CD14-positive monocyte (primary cell): ENCODE measurements at regions not wholly inside any gene's neighbourhood (a gene's known extent, or its start where the extent isn't known, plus 50 kb on each side); places are given as distances from the start of the nearest gene placed in this dataset.

Experiments used
- DNase-seq, 3 donors: peaks; one replicate each; pipeline ENCODE4 v3.0.0-alpha.2; 2011 to 2022
- H2AFZ ChIP-seq: 2 replicates; pipeline ENCODE4 v1.6.0; 2012; ENCODE audit warnings: mild to moderate bottlenecking, low read depth, low read length, inconsistent platforms; ENCODE audit not compliant: insufficient read depth, poor library complexity, severe bottlenecking
- H3K27ac ChIP-seq, 2 donors: 1 replicate in 1 of 2; 2 replicates in 1 of 2; pipeline ENCODE4 v1.5.1; 2012 to 2013; ENCODE audit warnings: low read length in 2 of 2, control low read depth in 1 of 2, inconsistent platforms in 1 of 2, low read depth in 1 of 2, mild to moderate bottlenecking in 1 of 2
- H3K27me3 ChIP-seq, 2 donors: one replicate each; pipeline versions ENCODE4 v1.6.0 to v1.6.1; 2011 to 2013; ENCODE audit warnings: low read length in 2 of 2; ENCODE audit not compliant: control insufficient read depth in 2 of 2, insufficient read depth in 2 of 2
- H3K36me3 ChIP-seq, 2 donors: replicated peaks in 1 of 2; 1 replicate in 1 of 2; 2 replicates in 1 of 2; pipeline versions ENCODE4 v1.5.1 to v1.6.1; 2012 to 2013; ENCODE audit warnings: low read length in 2 of 2, control low read depth in 1 of 2, inconsistent platforms in 1 of 2, mild to moderate bottlenecking in 1 of 2; ENCODE audit not compliant: insufficient read depth in 2 of 2, control insufficient read depth in 1 of 2
- H3K4me1 ChIP-seq, 2 donors: 1 replicate in 1 of 2; 2 replicates in 1 of 2; pipeline versions ENCODE4 v1.5.1 to v1.6.1; 2012 to 2013; ENCODE audit warnings: low read length in 2 of 2, control low read depth in 1 of 2, inconsistent platforms in 1 of 2, mild to moderate bottlenecking in 1 of 2, moderate library complexity in 1 of 2; ENCODE audit not compliant: insufficient read depth in 2 of 2, control insufficient read depth in 1 of 2
- H3K4me2 ChIP-seq: replicated peaks from 2 replicates; pipeline ENCODE3; 2012; ENCODE audit warnings: low read length, moderate library complexity, mild to moderate bottlenecking; ENCODE audit not compliant: poor library complexity, severe bottlenecking; ENCODE audit errors: extremely low read depth
- H3K4me3 ChIP-seq, 3 experiments: fragments of 200-600 bp in 1 of 3; sonication (generic) in 1 of 3; replicated peaks in 1 of 3; 1 replicate in 2 of 3; 2 replicates in 1 of 3; pipeline ENCODE4 v1.5.1; 2011 to 2013; ENCODE audit warnings: low read length in 3 of 3, mild to moderate bottlenecking in 3 of 3, control low read depth in 2 of 3, low read depth in 2 of 3, inconsistent platforms in 1 of 3, moderate library complexity in 1 of 3
- H3K79me2 ChIP-seq: 2 replicates; pipeline ENCODE4 v1.6.0; 2012; ENCODE audit warnings: mild to moderate bottlenecking, control low read depth, inconsistent platforms, low read length, moderate library complexity; ENCODE audit not compliant: insufficient read depth
- H3K9ac ChIP-seq: 2 replicates; pipeline ENCODE4 v1.6.0; 2017; ENCODE audit warnings: low read length, mild to moderate bottlenecking; ENCODE audit not compliant: insufficient read depth, poor library complexity, severe bottlenecking
- H3K9me3 ChIP-seq, 2 donors: replicated peaks in 1 of 2; 1 replicate in 1 of 2; 2 replicates in 1 of 2; pipeline versions ENCODE4 v1.5.1 to v1.6.1; 2012 to 2013; ENCODE audit warnings: low read length in 2 of 2, control low read depth in 1 of 2; ENCODE audit not compliant: control insufficient read depth in 1 of 2, insufficient read depth in 1 of 2
- H4K20me1 ChIP-seq: 2 replicates; pipeline ENCODE4 v1.6.0; 2012; ENCODE audit warnings: mild to moderate bottlenecking, low read length, control low read depth, moderate library complexity; ENCODE audit not compliant: insufficient read depth
- H3K27ac Mint-ChIP-seq, 7 donors: one replicate each; pipeline ENCODE4 v1.8.0; 2020; ENCODE audit warnings: mild to moderate bottlenecking in 7 of 7, mixed read lengths in 7 of 7, moderate library complexity in 6 of 7, inconsistent platforms in 2 of 7
- H3K27me3 Mint-ChIP-seq, 3 donors: one replicate each; pipeline ENCODE4 v1.8.0; 2021 to 2022; ENCODE audit warnings: low read depth in 3 of 3, mild to moderate bottlenecking in 3 of 3, mixed read lengths in 3 of 3, moderate library complexity in 3 of 3, inconsistent platforms in 1 of 3
- H3K36me3 Mint-ChIP-seq, 2 donors: one replicate each; pipeline ENCODE4 v1.8.0; 2020; ENCODE audit warnings: mixed read lengths in 2 of 2, inconsistent platforms in 1 of 2, mild to moderate bottlenecking in 1 of 2
- H3K4me1 Mint-ChIP-seq: one replicate; pipeline ENCODE4 v1.8.0; 2020; ENCODE audit warnings: mild to moderate bottlenecking, mixed read lengths
- H3K4me3 Mint-ChIP-seq, 2 donors: one replicate each; pipeline ENCODE4 v1.8.0; 2020; ENCODE audit warnings: mild to moderate bottlenecking in 2 of 2, mixed read lengths in 2 of 2, moderate library complexity in 1 of 2
- H3K9me3 Mint-ChIP-seq, 7 donors: one replicate each; pipeline ENCODE4 v1.8.0; 2020 to 2022; ENCODE audit warnings: mixed read lengths in 7 of 7, mild to moderate bottlenecking in 6 of 7, moderate library complexity in 6 of 7, inconsistent platforms in 2 of 7
- CTCF ChIP-seq: fragments of 200-600 bp; IDR thresholded peaks from one replicate; pipeline ENCODE4 v1.8.0; 2022; ENCODE audit warnings: antibody characterized with exemption, mild to moderate bottlenecking
- WGBS: methylation state at CpG from one replicate; pipeline ENCODE4 v1.1.5; 2013; ENCODE audit warnings: missing lambda C conversion rate; ENCODE audit not compliant: insufficient coverage; 5-methylcytosine and 5-hydroxymethylcytosine counted together
- intact Hi-C, 2 donors: fragments of 100-400 bp; cut with micrococcal nuclease; formaldehyde crosslinking; loops; one replicate each; pipeline versions ENCODE4 v1.15.0 to v1.15.1; 2023

GRCh38 chr16:61332461-61332860, 703.8 kb downstream of the CDH8 start:
- no peak for DNase-seq
- no peak for TF ChIP-seq CTCF
- intact Hi-C loops: no loop called here
- Histone ChIP-seq H3K27me3 (no peaks in the 10 kb centered on the region), H3K4me3 (no peak overlapping the region), H3K36me3 (no peaks in the 10 kb centered on the region), H3K9ac (no peak overlapping the region), H3K27ac (no peak overlapping the region), H3K4me2 (no peak overlapping the region), H3K9me3 (no peaks in the 10 kb centered on the region), H3K79me2 (no peaks in the 10 kb centered on the region), H2AFZ (no peak overlapping the region), H3K4me1 (no peaks in the 10 kb centered on the region), H4K20me1 (no peaks in the 10 kb centered on the region)
- no peaks in the 10 kb centered on the region for H3K27me3 Mint-ChIP-seq
- H3K4me3 Mint-ChIP-seq: no peak overlapping the region
- H3K27ac Mint-ChIP-seq: no peak overlapping the region
- no peaks in the 10 kb centered on the region for H3K9me3 Mint-ChIP-seq
- WGBS: 90% methylated on average over 2 of the region's 2 CpGs
- no peaks in the 10 kb centered on the region for H3K36me3 Mint-ChIP-seq
- H3K4me1 Mint-ChIP-seq: no peaks in the 10 kb centered on the region

- Mint-ChIP-seq H3K27me3 (peaks cover 0 to 1% (median 0%) of the 10 kb centered on the region in 3 donors), H3K9me3 (peaks cover 0 to 5% (median 2%) of the 10 kb centered on the region in 7 donors), H3K36me3 (no peaks in the 10 kb centered on the region), H3K4me1 (no peaks in the 10 kb centered on the region), H3K4me3 (no peak overlapping the region), H3K27ac (no peak overlapping the region)
- Histone ChIP-seq H3K4me3 (no peak overlapping the region), H3K9ac (no peak overlapping the region), H3K4me1 (no peaks in the 10 kb centered on the region), H3K27ac (no peak overlapping the region), H3K79me2 (no peaks in the 10 kb centered on the region), H3K27me3 (no peaks in the 10 kb centered on the region), H3K9me3 (peaks cover 0 to 8% of the 10 kb centered on the region in 2 donors), H4K20me1 (no peaks in the 10 kb centered on the region), H3K36me3 (no peaks in the 10 kb centered on the region), H2AFZ (no peak overlapping the region), H3K4me2 (no peak overlapping the region)
- WGBS: 93% methylated on average over 3 of the region's 4 CpGs
- no peak for TF ChIP-seq CTCF
- intact Hi-C loops: no loop called here
- DNase-seq: no peak
Observed at GRCh38 chr16:61324044-61324443, 712.2 kb downstream of the CDH8 start.
